ENCODE measurements at regions not wholly inside any gene's neighbourhood (a gene's known extent, or its start where the extent isn't known, plus 50 kb on each side); places are given as distances from the start of the nearest gene placed in this dataset.

- TF ChIP-seq, protein P1, sequence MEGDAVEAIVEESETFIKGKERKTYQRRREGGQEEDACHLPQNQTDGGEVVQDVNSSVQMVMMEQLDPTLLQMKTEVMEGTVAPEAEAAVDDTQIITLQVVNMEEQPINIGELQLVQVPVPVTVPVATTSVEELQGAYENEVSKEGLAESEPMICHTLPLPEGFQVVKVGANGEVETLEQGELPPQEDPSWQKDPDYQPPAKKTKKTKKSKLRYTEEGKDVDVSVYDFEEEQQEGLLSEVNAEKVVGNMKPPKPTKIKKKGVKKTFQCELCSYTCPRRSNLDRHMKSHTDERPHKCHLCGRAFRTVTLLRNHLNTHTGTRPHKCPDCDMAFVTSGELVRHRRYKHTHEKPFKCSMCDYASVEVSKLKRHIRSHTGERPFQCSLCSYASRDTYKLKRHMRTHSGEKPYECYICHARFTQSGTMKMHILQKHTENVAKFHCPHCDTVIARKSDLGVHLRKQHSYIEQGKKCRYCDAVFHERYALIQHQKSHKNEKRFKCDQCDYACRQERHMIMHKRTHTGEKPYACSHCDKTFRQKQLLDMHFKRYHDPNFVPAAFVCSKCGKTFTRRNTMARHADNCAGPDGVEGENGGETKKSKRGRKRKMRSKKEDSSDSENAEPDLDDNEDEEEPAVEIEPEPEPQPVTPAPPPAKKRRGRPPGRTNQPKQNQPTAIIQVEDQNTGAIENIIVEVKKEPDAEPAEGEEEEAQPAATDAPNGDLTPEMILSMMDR (IDR thresholded peaks at IDR 0.05) = no peak
- no peak for TF ChIP-seq POLR2A (IDR thresholded peaks at IDR 0.05)
Observed at GRCh38 chr2:180247658-180248057, 240.6 kb upstream of the CWC22 start.

Measured in right lobe of liver (tissue), 4 donors.